GM21786 (cell line): ENCODE measurements at regions not wholly inside any gene's neighbourhood (a gene's known extent, or its start where the extent isn't known, plus 50 kb on each side); places are given as distances from the start of the nearest gene placed in this dataset.

Experiments used
- ATAC-seq: cut with Tn5 transposase; IDR thresholded peaks from one replicate; pipeline ENCODE4 v1.9.1; 2021; ENCODE audit not compliant: unreplicated experiment

DNA sequence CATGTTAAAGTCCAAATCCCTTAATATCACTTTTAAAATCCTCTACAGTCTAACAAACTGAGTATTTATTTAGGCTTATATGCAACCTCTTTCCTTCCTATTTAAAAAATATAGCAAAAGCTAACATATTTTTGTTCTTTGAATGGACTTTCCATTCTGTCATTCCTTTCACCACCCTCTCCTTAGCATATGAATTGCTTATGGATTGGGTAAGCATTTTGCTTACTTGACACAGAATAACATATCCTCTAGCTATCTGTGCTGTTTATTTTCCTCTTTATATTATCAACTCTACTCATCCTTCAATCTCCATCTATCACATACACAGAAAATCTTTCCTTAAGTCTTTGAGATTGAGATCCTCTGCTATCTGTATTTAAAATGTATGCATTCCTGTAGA lies 206.1 kb upstream of the NEIL3 start:
- no peak for ATAC-seq

DNA sequence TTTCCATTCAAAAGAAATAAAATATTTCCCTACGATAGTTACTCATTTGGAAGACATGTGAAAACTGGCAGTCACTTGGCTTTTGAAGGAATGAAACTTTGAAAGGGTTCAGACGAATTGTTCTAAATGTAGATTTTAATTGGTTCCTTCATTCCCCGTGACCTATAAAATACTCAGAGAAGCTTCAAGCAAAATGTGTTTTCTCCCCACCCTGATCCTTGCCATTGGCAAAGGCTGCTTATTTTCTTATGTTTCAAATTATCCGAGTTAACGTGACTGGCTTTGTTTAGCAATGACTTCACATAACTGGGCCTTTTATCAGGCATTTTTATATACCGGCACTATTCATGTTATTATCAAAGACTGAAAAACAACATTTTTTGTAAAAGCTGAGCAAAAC lies 204.1 kb upstream of the NEIL3 start:
- ATAC-seq: no peak

DNA sequence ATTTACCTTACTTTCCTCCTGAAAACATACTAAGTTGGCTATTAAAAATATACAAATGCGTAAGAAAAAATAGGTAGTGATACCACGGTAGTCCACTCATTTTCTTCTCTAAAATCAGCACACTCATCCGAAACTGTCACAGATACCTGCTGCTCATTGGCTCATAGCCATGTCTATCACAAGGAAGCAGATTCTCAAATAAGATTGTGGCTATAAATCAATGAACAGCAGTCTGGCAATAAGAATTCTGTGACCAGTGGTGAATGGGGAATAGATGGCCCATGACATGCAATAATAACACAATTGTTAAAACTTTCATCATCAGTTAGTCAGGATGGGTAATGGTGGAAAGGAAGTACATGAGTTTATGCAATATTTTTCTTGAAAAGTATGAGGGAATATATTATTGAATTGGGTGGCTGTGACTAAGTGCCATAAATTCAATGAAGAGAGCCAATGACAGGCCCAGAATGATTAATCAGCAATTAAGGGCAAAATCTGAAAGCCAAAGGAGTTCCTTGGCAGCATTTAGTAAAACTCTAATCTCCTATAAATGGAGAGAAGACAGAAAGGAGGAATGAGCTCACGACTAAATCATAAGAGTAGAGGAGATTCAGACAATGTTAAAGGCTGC lies 202.3 kb upstream of the NEIL3 start:
- ATAC-seq: no peak

DNA sequence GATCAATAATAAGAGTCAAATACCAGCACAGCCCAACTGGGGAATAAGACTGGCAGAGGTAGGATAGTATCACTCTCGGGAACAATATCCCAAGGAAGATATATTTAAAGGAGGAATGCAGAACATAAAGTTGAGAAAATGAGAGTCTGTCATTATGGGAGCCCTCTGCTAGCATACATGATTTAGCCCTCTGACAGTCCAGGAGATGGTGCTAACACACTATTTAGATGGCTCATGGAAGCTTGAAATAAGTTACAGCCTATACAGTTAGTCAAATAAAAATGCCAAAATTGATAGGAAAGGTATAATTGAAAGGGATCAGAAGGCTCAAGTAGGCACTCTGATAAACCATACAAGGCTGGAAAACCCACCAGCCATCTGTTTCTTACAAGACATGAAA lies 201.0 kb upstream of the NEIL3 start:
- no peak for ATAC-seq

DNA sequence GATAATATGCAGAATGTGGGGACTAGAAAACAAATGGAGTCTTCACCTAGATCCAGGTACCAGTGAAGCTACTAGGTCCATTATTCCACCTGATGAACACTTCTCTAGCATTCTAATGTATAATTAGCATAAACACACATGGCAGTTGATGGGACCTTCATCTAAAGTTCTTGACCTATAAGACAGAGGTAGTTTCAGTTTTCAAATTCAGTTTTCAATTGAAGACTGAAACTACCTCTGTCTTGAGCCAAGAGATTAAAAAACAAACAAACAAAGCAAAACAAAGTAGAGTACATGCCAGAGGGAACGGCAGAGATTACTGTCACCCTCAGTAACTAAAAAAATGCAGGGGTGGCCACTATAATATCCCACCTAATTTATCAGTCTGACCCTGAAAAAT lies 199.9 kb upstream of the NEIL3 start:
- peak; percentile 52 for ATAC-seq

DNA sequence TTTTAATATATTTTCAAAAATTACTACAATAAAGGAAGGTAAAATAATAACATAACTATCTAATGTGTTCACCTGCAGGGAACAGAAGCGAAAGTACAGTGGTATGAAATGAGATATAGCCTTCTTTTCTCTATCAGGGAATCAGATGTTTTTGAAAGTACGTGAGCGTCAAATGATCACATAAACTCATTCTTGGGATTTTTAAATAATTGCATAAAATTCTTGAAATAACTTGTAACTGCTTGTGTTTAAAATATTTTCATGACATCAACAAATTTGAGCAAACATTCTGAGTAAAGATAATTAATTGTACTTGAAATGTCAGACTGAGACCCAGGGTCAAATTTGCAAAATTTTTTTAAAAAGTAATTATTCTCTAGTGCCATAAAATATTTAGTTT lies 193.5 kb upstream of the NEIL3 start:
- no peak for ATAC-seq

DNA sequence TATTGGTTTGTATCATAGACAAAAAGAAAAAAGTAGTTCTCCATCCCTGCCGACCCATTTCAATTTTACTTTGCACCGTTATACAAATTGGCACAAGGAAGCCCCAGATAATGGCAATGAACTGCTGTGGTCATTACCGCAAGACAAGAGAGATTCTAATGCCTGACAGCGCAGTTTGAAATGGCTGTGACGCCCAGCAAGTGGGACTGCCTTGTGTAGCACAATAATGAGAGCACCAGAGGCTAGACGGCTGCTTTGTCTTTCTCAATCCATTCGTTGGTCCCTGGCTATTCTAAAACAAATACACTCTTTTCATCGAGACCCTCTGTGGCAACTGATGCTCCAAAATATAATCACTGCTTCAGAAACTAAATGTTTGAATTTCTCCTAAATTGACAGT lies 192.4 kb upstream of the NEIL3 start:
- ATAC-seq: no peak

DNA sequence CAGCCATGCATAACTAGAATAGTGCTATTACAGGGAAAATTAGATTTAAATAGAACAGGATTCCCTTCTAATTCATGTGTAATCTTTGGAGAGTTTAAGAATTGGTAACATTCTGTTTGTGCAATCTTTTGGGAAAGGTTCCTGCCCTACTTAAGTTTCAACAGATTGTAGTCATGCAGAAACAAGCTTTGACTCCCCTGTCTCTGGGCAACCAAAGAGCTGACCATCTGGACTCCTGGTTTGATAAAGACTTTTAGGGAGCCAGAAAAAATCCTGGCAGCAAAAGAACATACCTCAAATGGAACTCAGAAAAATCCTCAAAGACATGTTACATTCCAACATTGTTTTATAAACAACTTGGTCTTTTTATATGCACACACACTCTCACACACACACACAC lies 191.1 kb upstream of the NEIL3 start:
- no peak for ATAC-seq

DNA sequence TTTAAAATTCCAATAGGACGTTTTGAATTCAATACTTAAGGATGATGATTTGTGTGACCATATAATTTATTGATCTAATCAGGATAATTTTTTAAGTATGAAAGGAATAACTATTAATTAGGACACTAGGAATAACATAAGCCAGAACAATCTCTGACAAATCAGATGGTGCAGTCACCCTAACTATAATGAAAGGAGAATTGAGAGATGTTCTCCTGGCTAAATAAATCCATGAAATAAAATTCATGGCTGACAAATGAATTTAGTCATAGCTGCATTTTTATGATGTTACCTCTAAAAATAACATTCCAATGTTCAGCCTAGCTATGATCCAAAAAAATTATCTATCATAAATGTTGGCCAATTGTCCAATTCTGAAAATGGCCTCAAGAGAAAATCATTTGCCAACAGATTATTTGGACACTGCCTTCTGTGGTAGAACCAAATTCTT lies 190.6 kb upstream of the NEIL3 start:
- no peak for ATAC-seq

DNA sequence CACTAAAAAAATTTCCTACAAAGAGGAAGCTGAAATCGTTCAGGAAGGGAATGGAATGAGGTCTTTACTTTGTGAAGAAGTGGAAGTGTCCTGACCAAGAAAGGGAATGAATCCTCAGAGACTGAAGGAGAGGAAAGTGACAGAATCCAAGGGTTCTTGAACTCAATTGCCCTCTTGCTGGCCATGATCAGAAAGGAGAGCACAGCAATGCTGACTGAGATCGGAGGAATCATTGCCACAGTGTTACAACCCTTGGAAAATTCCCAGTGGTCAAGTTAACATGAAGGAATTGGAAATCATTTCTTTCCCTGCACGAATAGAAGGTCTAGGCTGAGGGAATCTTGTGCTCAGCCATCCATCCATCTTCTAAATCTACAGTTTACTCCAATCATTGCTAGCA lies 190.0 kb upstream of the NEIL3 start:
- no peak for ATAC-seq

DNA sequence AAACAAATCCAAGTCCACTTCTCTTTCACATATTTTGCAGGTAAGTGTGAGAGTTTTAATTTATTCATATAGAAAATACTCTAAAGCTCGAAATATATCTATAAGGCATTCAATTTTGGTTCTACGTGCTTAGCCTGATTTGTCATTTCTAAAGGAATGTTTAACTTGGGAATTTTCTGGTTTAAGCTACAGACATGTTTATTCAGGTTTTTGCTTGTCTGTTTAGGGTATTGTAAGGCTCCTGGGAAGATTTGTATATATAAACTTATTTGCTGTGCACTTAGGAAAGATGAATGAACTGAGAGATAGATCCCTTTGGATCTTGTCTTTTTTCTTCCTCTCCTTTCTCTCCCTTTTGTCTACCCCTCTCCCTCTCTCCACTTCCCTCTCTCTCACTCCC lies 185.9 kb upstream of the NEIL3 start:
- no peak for ATAC-seq

DNA sequence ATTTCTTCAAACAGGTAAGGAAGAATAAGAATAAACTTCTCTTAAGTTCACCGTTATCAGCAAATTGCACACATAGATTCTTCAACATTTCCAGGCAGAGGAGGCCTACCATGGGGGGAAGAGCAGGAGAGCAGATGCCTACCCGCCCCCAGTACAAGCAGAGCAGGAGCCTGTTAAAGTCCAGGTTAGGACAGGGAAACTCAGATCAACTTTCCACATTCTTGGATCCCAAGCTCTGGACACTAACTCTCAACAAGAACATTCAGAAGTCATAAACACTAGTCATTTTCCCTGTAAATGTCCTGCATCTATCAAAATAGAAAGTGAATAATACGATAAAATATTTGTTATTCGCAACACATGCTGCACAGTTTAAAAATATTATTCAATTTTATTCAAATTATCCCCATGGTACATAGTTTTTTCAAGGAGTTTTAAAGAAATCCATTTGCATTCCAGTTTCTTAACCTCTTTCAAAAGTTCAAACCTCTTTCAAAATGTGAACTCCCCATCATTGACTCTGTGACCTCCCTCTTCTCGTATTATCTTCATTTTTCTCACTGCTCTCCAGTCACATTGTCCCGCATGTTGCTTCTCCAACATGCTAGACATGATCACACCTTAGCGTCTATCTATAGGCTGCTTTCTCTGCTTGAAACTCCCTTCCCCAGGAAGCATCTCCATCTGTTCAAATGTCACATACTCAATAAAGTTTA lies 185.2 kb upstream of the NEIL3 start:
- no peak for ATAC-seq

DNA sequence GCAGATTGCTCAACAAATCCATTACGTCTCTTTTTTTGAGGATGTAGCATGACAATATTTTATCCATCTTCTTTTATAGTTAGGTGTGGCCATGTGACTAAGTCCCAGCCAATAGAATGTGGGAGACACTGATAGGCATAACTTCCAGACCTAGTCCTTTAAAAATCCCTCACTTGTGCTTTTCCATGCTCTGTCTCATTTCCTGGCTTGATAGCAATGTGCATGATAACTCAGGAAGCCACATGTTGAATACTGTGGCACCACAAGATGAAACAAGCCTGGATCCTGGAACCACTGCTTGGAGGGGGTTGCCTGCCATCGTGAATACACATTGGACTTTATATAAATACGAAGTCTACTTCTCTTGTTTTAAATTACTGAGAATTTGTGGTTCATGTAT lies 184.0 kb upstream of the NEIL3 start:
- ATAC-seq: no peak

DNA sequence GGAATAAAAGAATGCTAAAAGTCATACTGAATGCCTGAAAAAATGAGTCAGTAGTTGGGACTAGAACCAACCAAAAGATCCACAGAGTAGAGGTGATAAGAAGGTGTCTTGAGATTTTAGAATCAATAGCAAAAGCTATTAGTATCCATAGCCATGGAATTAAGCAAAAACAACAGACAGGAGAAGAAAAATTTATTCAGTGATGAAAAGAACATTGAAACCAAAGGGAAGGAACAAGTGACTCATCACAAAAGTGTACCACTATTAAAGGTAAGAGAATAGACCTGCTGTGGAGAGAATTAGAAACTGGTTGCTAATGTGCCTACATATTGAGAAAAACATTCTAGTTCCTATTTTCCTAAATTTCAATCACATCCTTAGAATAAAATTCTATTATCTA lies 182.0 kb upstream of the NEIL3 start:
- no peak for ATAC-seq

DNA sequence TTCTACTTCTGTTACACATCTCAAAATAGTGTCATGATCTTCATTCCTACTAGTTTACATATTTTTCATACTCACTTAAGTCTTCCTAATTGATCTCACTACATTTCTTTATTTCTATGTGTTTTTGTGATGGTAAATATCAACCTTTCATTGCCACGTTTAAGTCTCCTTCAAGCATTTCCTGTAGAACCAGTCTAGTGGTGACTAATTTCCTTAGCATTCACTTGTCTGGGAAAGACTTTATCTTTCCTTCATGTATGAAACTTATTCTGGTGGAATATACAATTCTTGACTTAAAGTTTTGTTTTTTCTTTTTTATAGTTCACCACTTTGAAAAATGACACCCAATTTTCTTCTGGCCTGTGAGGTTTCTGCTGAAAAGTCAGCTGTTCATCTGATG lies 181.4 kb upstream of the NEIL3 start:
- ATAC-seq: no peak

DNA sequence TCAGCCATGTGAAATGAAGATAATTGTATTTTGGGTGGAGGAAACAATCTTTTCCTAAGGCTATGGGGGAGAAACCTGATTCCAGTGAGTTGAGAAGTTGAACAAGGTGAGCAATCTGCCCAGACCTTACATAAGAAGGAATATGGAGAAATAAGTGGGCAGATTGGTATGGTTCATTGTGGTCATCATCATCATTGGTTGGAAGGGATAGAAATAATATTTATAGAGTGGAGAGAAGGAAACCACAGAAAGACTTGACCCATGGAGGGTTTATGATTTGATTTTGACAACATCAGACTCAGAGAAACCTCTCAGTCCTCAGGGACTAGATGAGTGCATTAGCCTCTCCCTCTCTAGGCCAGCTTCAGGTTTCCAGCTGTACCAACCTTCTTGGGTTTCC lies 177.9 kb upstream of the NEIL3 start:
- ATAC-seq: no peak

DNA sequence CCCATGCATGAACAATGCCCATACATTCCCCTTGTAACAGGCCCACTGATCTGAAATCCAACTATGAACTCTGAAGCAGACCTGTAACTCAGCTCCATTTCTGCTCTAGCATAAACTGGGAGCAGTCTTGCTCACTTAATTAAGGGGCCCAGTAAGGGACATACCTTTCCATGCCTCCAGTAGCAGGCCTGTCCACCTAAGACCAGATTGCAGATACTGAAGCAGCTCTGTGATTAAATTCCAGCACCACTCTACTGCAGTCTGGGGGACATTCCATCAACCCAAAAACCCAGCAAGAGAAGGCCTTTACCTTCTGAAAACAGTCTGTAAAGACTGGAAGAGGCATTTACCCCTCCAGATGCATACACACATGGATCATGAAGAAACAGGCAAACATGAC lies 162.0 kb upstream of the NEIL3 start:
- no peak for ATAC-seq

DNA sequence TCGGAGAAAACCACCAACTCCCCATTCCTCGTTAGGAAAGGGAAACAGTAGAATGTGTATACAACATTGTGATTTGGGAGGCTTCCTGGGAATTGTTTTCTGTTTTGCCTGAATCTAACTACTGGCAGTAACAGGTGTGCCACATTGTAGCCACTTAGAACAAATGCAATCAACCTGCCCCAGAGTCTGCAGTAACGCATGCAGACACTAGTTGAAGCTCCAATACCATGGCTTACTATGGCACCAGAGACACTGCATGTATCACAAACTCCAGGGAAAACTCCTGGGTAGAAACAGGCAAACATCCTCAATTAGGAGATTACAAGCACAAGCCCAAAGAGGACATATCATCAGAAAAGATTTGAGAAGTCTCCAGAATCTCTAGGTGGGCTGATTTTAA lies 154.2 kb upstream of the NEIL3 start:
- no peak for ATAC-seq

DNA sequence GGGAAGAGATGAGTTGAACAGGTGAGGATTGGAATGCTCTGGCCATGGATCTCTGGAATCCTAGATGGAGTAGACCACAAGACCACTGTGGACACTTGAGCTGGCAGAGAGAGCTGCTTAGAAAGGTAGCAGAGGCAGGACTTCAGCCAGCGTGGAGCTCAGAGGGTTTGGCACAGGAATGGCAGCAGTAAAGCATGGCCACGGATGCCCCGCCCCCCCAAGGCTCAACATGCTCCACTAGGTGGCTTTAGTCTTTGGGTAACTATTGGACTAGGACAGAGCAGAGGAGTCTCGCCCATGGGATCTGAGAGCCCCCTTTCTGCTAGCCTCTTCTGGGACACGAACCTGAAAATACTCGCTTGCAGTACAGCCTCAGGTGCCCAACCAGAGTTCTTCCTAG lies 150.1 kb upstream of the NEIL3 start:
- ATAC-seq: no peak

DNA sequence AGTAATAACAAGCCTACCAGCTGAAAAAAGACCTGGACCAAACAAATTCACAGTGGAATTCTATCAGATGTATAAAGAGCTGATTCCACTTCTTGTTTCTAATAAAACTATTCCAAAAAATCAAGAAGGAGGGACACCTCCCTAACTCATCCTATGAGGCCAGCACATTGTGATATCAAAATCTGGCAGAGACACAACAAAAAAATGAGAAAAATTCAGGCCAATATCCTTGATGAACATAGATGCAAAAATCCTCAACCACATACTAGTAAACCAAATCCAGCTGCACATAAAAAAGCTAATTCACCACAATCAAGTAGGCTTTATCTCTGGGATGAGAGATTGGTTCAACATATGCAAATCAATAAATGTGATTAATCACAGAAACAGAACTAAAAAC lies 147.9 kb upstream of the NEIL3 start:
- no peak for ATAC-seq

DNA sequence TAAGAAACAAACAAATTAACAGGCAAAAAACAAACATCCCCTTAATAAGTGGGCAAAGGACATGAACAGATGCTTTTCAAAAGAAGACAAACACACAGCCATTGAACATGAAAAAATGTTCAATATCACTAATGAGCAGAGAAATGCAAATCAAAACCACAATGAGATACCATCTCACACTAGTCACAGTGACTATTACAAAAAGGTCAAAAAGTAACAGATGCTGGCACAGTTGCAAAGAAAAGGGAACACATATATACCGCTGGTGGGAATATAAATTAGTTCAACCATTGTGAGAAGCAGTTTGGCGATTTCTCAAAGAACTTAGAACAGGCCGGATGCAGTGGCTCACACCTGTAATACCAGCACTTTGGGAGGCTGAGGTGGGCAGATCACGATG lies 146.1 kb upstream of the NEIL3 start:
- no peak for ATAC-seq

DNA sequence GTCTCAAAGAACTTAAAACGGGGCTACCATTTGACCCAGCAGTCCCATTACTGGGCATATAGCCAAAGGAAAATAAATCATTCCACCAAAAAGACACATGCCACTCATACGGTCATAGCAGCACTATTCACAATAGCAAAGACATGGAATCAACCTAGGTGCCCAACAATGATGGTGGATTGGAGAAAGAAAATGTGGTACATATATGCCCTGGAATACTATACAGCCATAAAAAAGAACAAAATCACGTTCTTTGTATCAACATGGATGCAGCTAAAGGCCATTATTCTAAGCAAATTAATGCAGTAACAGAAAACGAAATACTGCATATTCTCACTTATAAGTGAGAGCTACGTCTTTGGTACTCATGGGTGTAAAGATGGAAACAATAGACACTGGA lies 138.1 kb upstream of the NEIL3 start:
- no peak for ATAC-seq

DNA sequence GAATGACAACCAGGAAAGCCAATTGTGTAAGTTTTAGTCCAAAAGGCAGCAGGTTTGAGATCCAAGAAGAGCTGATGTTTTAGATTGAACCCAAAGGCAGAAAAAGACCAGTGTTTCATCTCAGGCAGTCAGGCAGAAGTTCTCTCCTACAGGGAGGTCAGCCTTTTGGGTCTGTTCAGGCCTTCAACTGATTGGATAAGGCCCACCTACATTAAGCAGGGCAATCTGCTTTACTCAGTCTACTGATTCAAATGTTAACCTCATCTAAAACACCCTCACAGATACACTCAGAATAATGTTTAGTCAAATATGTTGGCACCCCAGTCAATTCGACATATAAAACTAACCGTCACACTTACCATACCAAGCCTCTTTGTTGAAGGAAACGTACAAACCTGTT lies 134.2 kb upstream of the NEIL3 start:
- ATAC-seq: no peak
